ENCODE measurements at regions not wholly inside any gene's neighbourhood (a gene's known extent, or its start where the extent isn't known, plus 50 kb on each side); places are given as distances from the start of the nearest gene placed in this dataset.

DNA sequence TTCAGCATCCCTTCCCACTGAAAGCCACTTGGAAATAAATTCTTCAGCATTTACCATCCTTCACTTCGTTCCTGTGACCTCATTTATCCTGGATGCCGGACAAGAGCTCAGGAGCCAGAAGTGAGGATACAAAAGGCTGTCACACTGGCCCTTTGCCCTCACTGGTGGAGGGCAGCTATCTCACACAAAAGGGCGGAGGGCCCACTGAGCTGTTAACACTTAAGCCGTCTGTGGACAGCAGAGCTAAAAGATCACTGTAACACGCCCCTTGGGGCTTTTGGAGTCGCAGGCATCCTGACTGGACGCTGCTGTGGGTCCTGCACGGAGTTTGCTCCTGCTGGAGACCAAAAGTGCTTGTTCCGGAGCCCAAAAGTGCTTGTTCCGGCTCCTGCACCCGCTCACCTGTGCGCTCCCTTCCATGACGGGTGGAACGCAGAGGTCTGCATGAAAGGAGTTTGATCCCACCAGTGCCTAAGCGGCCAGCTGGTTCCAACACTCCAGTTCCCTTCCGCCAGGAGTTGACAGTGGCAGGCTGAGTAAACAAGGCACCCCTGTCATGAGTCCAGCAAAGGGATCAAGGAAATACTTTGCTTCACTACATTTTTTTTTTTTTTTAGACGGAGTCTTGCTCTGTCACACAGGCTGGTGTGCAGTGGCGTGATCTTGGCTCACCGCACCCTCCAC is 572.0 kb upstream of the LINC00305 start:
- Histone ChIP-seq H3K27me3 (ENCODE audit: insufficient read depth, poor library complexity, severe bottlenecking) (no peaks in the 10 kb centered on the region), H3K36me3 (ENCODE audit: low read depth) (no peaks in the 10 kb centered on the region), H3K4me3 (ENCODE audit: severe bottlenecking) (no peak overlapping the region), H3K4me1 (ENCODE audit: insufficient read depth, poor library complexity, severe bottlenecking) (no peaks in the 10 kb centered on the region), H3K27ac (ENCODE audit: poor library complexity, severe bottlenecking) (no peak overlapping the region), H3K9me3 (ENCODE audit: severe bottlenecking) (no peaks in the 10 kb centered on the region)
- DNase-seq (ENCODE audit: low spot score) (no peak), ATAC-seq (ENCODE audit: low read depth) (no peak)
- no peak for TF ChIP-seq CTCF (IDR thresholded peaks at IDR 0.05; ENCODE audit: poor library complexity, severe bottlenecking)

GRCh38 chr18:64718808-64719207 is 569.9 kb upstream of the LINC00305 start:
- H3K36me3 ChIP-seq (ENCODE audit: low read depth) = no peaks in the 10 kb centered on the region
- H3K27me3 ChIP-seq (ENCODE audit: insufficient read depth, poor library complexity, severe bottlenecking) = no peaks in the 10 kb centered on the region
- H3K4me3 ChIP-seq (ENCODE audit: severe bottlenecking) = no peak overlapping the region
- DNase-seq (ENCODE audit: low spot score) (no peak), ATAC-seq (ENCODE audit: low read depth) (no peak)
- H3K27ac ChIP-seq (ENCODE audit: poor library complexity, severe bottlenecking) = no peak overlapping the region
- no peaks in the 10 kb centered on the region for H3K4me1 ChIP-seq (ENCODE audit: insufficient read depth, poor library complexity, severe bottlenecking)
- no peaks in the 10 kb centered on the region for H3K9me3 ChIP-seq (ENCODE audit: severe bottlenecking)
- TF ChIP-seq CTCF (IDR thresholded peaks at IDR 0.05; ENCODE audit: poor library complexity, severe bottlenecking) = no peak

- H3K27me3 ChIP-seq (ENCODE audit: insufficient read depth, poor library complexity, severe bottlenecking) = no peaks in the 10 kb centered on the region
- ATAC-seq (ENCODE audit: low read depth) (peak; percentile 81; the same call in 2 of the 3 replicates), DNase-seq (ENCODE audit: low spot score) (no peak)
- no peaks in the 10 kb centered on the region for H3K9me3 ChIP-seq (ENCODE audit: severe bottlenecking)
- TF ChIP-seq CTCF (IDR thresholded peaks at IDR 0.05; ENCODE audit: poor library complexity, severe bottlenecking) = no peak
- H3K4me3 ChIP-seq (ENCODE audit: severe bottlenecking) = no peak overlapping the region
- H3K27ac ChIP-seq (ENCODE audit: poor library complexity, severe bottlenecking) = no peak overlapping the region
- no peaks in the 10 kb centered on the region for H3K36me3 ChIP-seq (ENCODE audit: low read depth)
- H3K4me1 ChIP-seq (ENCODE audit: insufficient read depth, poor library complexity, severe bottlenecking) = no peaks in the 10 kb centered on the region
Observed at GRCh38 chr18:64717026-64717425, 568.1 kb upstream of the LINC00305 start.

GRCh38 chr18:64714086-64714485 is 565.2 kb upstream of the LINC00305 start:
- Histone ChIP-seq H3K9me3 (ENCODE audit: severe bottlenecking) (no peaks in the 10 kb centered on the region), H3K27ac (ENCODE audit: poor library complexity, severe bottlenecking) (no peak overlapping the region), H3K27me3 (ENCODE audit: insufficient read depth, poor library complexity, severe bottlenecking) (no peaks in the 10 kb centered on the region), H3K36me3 (ENCODE audit: low read depth) (no peaks in the 10 kb centered on the region), H3K4me1 (ENCODE audit: insufficient read depth, poor library complexity, severe bottlenecking) (no peaks in the 10 kb centered on the region), H3K4me3 (ENCODE audit: severe bottlenecking) (no peak overlapping the region)
- DNase-seq (ENCODE audit: low spot score) = no peak
- ATAC-seq (ENCODE audit: low read depth) = no peak
- no peak for TF ChIP-seq CTCF (IDR thresholded peaks at IDR 0.05; ENCODE audit: poor library complexity, severe bottlenecking)

GRCh38 chr18:64713284-64713683 is 564.4 kb upstream of the LINC00305 start:
- DNase-seq (ENCODE audit: low spot score) (no peak), ATAC-seq (ENCODE audit: low read depth) (no peak)
- Histone ChIP-seq H3K9me3 (ENCODE audit: severe bottlenecking) (no peaks in the 10 kb centered on the region), H3K27me3 (ENCODE audit: insufficient read depth, poor library complexity, severe bottlenecking) (no peaks in the 10 kb centered on the region), H3K36me3 (ENCODE audit: low read depth) (no peaks in the 10 kb centered on the region), H3K4me3 (ENCODE audit: severe bottlenecking) (no peak overlapping the region), H3K27ac (ENCODE audit: poor library complexity, severe bottlenecking) (no peak overlapping the region), H3K4me1 (ENCODE audit: insufficient read depth, poor library complexity, severe bottlenecking) (no peaks in the 10 kb centered on the region)
- no peak for TF ChIP-seq CTCF (IDR thresholded peaks at IDR 0.05; ENCODE audit: poor library complexity, severe bottlenecking)

Measured in RWPE2 (cell line).